ENCODE measurements at regions not wholly inside any gene's neighbourhood (a gene's known extent, or its start where the extent isn't known, plus 50 kb on each side); places are given as distances from the start of the nearest gene placed in this dataset.

GRCh38 chr2:2851806-2852777, 521.0 kb upstream of the MYT1L start:
- no peak for DNase-seq
- peak; percentile 61 for ATAC-seq (ENCODE audit: poor library complexity)
- intact Hi-C loops (cut with DNase I), result no loop called here

GRCh38 chr2:2851316-2851715, 520.2 kb upstream of the MYT1L start:
- no peak for DNase-seq
- intact Hi-C loops (cut with DNase I), result no loop called here
- no peak for ATAC-seq (ENCODE audit: poor library complexity)

- intact Hi-C loops (cut with DNase I), result no loop called here
- ATAC-seq (ENCODE audit: poor library complexity), result no peak
- DNase-seq, result no peak
Measured at GRCh38 chr2:2850859-2851258, 519.8 kb upstream of the MYT1L start.

GRCh38 chr2:2850218-2850755, 519.2 kb upstream of the MYT1L start:
- ATAC-seq (ENCODE audit: poor library complexity), result no peak
- intact Hi-C loops (cut with DNase I), result no loop called here

GRCh38 chr2:2849464-2850217, 518.6 kb upstream of the MYT1L start:
- DNase-seq (no peak), ATAC-seq (ENCODE audit: poor library complexity) (no peak)
- intact Hi-C loops (cut with DNase I), result no loop called here

More at GRCh38 chr2:2850218-2850755, 519.2 kb upstream of the MYT1L start:
- DNase-seq, result no peak

GRCh38 chr2:2848621-2849333, 517.7 kb upstream of the MYT1L start:
- DNase-seq (no peak), ATAC-seq (ENCODE audit: poor library complexity) (no peak)
- intact Hi-C loops (cut with DNase I), result no loop called here

- no peak for ATAC-seq (ENCODE audit: poor library complexity)
- intact Hi-C loops (cut with DNase I), result no loop called here
- no peak for DNase-seq
Measured at GRCh38 chr2:2848198-2848597, 517.1 kb upstream of the MYT1L start.

GRCh38 chr2:2847209-2847676, 516.2 kb upstream of the MYT1L start:
- peak; percentile 64 for DNase-seq
- peak; percentile 86 for ATAC-seq (ENCODE audit: poor library complexity)
- intact Hi-C loops (cut with DNase I), result no loop called here

GRCh38 chr2:2846332-2847208, 515.5 kb upstream of the MYT1L start:
- DNase-seq, result peak; percentile 76
- intact Hi-C loops (cut with DNase I), result no loop called here
- ATAC-seq (ENCODE audit: poor library complexity), result peak; percentile 69

GRCh38 chr2:2845806-2846315, 514.8 kb upstream of the MYT1L start:
- intact Hi-C loops (cut with DNase I), result no loop called here
- ATAC-seq (ENCODE audit: poor library complexity) (no peak), DNase-seq (no peak)

- ATAC-seq (ENCODE audit: poor library complexity), result no peak
- no peak for DNase-seq
- intact Hi-C loops (cut with DNase I), result no loop called here
Measured at GRCh38 chr2:2845267-2845666, 514.2 kb upstream of the MYT1L start.

- ATAC-seq (ENCODE audit: poor library complexity), result no peak
- DNase-seq, result no peak
- intact Hi-C loops (cut with DNase I), result no loop called here
Measured at GRCh38 chr2:2843969-2844548, 513.0 kb upstream of the MYT1L start.

GRCh38 chr2:2842466-2842865, 511.4 kb upstream of the MYT1L start:
- DNase-seq (no peak), ATAC-seq (ENCODE audit: poor library complexity) (no peak)
- intact Hi-C loops (cut with DNase I), result no loop called here

GRCh38 chr2:2840681-2841300, 509.7 kb upstream of the MYT1L start:
- DNase-seq, result no peak
- ATAC-seq (ENCODE audit: poor library complexity), result no peak
- intact Hi-C loops (cut with DNase I), result no loop called here

GRCh38 chr2:2839782-2840531, 508.9 kb upstream of the MYT1L start:
- ATAC-seq (ENCODE audit: poor library complexity), result peak; percentile 73
- DNase-seq, result no peak
- intact Hi-C loops (cut with DNase I), result no loop called here

- intact Hi-C loops (cut with DNase I), result no loop called here
- DNase-seq (no peak), ATAC-seq (ENCODE audit: poor library complexity) (no peak)
Measured at GRCh38 chr2:2839393-2839781, 508.3 kb upstream of the MYT1L start.

- intact Hi-C loops (cut with DNase I), result no loop called here
- DNase-seq (no peak), ATAC-seq (ENCODE audit: poor library complexity) (no peak)
Measured at GRCh38 chr2:2838548-2838845, 507.4 kb upstream of the MYT1L start.
